Activated CD8-positive, alpha-beta memory T cell treated with anti-CD3 and anti-CD28 coated beads for 4 hours (primary cell): ENCODE measurements at regions not wholly inside any gene's neighbourhood (a gene's known extent, or its start where the extent isn't known, plus 50 kb on each side); places are given as distances from the start of the nearest gene placed in this dataset.

Source experiments
- DNase-seq, 2 donors: peaks; one replicate each; pipeline ENCODE4 v3.0.0-alpha.2; 2020; ENCODE audit warnings: low read depth in 2 of 2

- DNase-seq = no peak
Observed at GRCh38 chr1:239924741-239925350, 166.8 kb upstream of the FMN2 start.

DNA sequence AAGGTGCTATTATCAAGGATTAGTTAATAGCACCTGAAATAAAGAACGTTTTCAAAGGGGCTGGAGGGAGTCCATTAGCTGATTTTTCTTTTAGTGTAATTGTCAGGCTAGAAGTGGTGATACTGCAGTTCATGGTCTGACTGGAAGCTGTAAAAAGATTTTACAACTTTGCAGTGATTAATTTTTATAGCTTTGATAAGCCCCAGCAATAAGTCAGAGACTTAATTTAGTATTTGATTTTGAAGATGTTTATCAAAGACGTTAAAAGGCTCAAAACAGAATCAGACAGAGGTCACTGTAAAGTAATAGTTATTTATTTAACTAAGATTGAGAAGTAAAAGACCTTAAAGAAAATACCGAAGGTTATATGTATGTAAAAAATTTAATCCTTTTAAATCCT is 165.5 kb upstream of the FMN2 start:
- DNase-seq = no peak

- no peak for DNase-seq
Observed at GRCh38 chr1:239929317-239929716, 162.4 kb upstream of the FMN2 start.

DNA sequence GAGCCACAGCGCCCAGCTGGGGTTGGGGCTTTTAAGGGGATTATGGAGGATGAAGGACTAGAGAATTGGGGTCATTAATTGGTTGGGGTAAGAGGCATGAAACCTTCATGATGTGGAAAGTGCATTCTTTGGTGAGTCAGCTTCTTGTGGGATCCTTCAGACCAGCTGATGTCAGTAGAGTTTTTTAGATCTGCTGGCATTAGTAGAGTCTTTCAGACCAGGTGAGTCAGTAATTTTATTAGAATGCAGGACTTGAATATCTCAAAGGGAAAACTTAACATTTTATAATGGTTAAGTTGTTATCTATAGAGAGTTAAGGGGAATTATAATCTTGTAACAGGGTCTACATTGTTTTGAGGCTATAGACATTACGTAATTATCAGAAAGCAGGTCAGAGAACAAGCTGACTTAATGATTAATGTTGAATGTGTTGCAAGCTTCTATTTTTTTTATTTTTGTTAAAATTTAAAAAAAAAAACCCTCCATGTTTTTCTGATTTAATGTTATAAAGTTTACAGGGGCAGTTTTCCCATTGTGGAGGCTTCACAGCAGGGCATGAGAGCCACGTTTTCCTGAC is 160.9 kb upstream of the FMN2 start:
- DNase-seq = no peak

- no peak for DNase-seq
Observed at GRCh38 chr1:239931341-239931740, 160.3 kb upstream of the FMN2 start.

GRCh38 chr1:239939602-239940001 is 152.1 kb upstream of the FMN2 start:
- no peak for DNase-seq

GRCh38 chr1:239943761-239944160 is 147.9 kb upstream of the FMN2 start:
- no peak for DNase-seq

GRCh38 chr1:239944666-239945065 is 147.0 kb upstream of the FMN2 start:
- no peak for DNase-seq

DNA sequence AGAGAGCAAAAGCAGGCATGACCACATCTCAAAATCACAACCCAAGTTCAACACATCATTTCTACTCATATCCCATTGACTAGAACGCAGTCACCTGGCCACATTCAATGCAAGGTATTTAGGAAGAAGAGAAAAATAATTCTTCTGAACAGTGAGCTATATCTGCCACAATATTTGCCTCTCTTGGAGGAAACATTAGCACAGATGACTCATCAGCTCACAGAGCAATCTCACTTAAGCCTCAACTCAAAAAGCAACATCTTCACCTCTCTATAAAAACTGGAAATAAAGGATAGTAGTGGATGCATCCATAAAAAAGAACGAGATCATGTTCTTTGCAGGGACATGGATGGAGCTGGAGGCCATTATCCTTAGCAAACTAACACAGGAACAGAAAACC is 143.9 kb upstream of the FMN2 start:
- no peak for DNase-seq

- DNase-seq = no peak
Observed at GRCh38 chr1:239951511-239952140, 140.1 kb upstream of the FMN2 start.

GRCh38 chr1:239952348-239953308 is 139.1 kb upstream of the FMN2 start:
- DNase-seq = no peak

GRCh38 chr1:239954836-239955235 is 136.8 kb upstream of the FMN2 start:
- no peak for DNase-seq

GRCh38 chr1:239955431-239955830 is 136.3 kb upstream of the FMN2 start:
- DNase-seq = no peak

DNA sequence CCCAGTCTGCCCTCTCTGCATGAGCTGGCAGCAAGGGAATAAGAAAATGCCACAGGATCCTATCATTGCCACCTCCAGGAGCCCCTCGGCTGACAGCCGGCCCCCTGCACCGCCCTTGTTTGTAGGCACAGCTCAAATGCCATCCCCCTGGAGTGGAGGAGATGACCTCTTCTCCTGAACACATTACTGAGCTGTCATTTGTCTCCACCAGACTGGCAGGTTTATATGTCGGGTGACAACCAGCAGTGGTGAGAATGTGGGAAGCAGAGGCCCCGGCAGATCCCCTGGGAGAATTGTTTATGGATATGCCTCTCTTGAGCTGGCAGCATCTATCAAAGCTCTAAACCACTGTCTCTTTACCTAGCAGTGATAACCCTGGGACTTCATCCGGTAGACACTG is 135.4 kb upstream of the FMN2 start:
- no peak for DNase-seq

DNA sequence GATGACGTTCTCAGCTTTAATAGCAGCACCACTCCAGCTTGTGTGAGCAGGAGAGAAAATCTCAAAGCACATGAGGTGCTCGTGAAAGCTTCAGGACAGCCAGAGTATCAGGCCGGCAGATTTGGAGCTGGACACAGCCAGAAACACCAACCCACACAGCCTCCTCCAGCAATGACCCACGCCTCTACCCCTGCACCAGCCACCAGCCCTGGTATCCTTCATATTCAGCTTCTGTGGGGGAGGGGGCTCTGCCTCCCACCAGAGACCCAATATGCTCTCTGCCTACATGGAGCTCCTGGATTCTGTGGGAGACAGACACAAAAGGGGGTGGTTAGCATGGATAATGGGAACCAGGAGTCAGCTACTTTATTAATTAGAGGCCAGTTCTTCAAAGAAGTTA is 133.6 kb upstream of the FMN2 start:
- DNase-seq = no peak

GRCh38 chr1:239960366-239960765 is 131.3 kb upstream of the FMN2 start:
- no peak for DNase-seq

GRCh38 chr1:239963856-239964255 is 127.8 kb upstream of the FMN2 start:
- DNase-seq = no peak

DNA sequence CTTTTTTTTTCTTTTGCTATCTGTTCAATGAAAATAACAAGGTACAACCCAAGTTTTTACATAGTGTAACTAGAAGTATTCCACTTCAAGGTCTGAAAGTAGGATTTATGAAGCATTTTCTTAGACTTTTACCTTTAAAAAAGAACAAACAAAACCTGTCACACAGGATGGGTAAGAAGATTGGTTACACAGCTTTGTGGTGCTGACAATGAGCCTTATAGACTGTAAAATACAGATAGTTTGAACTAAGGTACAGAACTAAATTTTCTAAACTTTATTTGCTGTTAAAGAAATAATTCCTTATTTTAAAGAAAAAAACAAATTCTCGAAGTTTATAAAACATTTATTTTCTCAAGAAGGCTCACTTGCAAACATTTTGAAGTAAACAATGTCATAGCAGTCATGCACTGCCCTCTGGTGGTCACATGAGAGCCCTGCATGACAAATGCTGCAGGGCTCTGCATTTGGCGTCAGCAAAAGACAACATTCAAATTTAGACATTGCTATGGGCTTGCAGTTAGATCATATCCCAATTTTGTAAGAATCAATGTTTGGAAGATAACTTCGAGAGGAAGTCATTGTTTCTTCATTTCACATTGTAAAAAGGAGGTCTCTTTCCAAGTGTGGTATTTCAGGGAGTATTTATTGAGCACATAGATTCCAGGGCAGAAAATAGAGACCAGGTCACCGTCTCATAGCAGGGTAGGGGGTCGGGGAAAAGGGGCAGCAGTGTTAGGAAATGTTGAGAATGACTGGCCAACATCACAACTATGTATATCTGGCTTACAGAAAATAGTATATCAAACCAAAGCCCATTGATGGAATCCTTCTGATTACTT is 115.3 kb upstream of the FMN2 start:
- peak in 1 of 2 donors; percentile 15 for DNase-seq

DNA sequence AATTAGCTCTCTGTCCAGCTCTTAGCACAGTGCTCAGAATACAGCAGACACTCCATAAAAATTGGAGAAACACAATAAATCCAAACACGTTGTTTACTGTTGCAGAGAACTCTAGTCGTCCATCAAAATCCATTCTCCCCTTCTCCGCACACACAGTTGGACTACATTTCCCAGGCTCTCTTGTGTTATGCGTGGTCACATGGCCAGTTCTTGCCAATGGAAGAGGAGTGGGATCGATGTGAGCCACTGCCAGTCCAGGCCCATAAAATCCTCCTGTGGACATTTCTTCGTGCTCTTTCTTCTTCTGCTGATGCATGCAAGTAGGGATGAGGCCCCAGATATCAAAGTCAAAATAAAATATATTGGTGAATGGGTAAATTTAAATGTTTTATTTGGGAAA is 114.3 kb upstream of the FMN2 start:
- no peak for DNase-seq

DNA sequence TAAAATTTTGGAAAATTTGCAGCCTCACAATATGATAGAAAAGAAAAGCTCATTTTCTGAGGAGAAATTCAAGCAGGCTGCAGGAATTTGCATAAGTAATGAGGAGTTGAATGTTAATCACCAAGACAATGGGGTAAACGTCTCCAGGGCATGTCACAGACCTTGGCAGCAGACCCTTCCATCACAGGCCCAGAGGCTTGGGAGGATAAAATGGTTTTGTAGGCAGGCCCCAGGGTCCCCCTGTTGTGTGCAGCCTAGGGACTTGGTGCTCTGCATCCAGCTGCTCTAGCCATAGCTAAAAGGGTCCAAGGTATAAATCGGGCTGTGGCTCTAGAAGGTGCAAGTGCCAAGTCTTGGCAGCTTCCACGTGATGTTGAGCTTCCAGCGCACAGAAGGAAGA is 112.2 kb upstream of the FMN2 start:
- DNase-seq = no peak

DNA sequence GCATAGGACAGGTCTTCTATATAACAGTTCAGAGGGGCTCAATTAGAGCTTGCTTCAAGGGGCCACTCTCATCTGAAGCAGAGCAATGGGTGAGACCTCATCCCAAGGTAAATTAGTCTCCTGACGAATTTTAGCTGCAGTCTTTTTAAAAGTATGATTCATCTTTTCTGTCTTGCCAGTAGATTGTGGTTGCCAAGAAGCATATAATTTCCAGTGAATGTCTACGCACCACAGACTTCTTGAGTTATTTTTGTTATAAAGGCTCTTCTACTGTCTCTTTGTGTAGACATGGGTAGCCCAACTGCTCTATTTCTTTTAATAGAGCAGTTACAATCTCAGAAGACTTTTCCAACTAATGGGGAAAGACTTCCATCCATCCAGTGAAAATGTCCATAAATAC is 108.9 kb upstream of the FMN2 start:
- no peak for DNase-seq

GRCh38 chr1:239985044-239985443 is 106.6 kb upstream of the FMN2 start:
- DNase-seq = no peak
